ENCODE measurements at regions not wholly inside any gene's neighbourhood (a gene's known extent, or its start where the extent isn't known, plus 50 kb on each side); places are given as distances from the start of the nearest gene placed in this dataset.

- no peak overlapping the region for H3K4me3 ChIP-seq
- H3K9ac ChIP-seq (ENCODE audit: control insufficient read depth, insufficient read depth, low read length): no peak overlapping the region
- no peaks in the 10 kb centered on the region for H3K79me2 ChIP-seq (ENCODE audit: control insufficient read depth, insufficient read depth, low read length)
- H3K27ac ChIP-seq (ENCODE audit: control insufficient read depth, insufficient read depth): no peak overlapping the region
- H2AFZ ChIP-seq (ENCODE audit: control insufficient read depth, low read depth, low read length): no peak overlapping the region
- H3K4me1 ChIP-seq (ENCODE audit: control insufficient read depth, insufficient read depth, low read length): no peaks in the 10 kb centered on the region
- FAIRE-seq (no peak), ATAC-seq (no peak), DNase-seq (ENCODE audit: low read depth, low spot score) (no peak)
- H3K27me3 ChIP-seq (replicated peaks in 1 of 2; ENCODE audit: control insufficient read depth in 2 of 2, insufficient read depth in 2 of 2, low read length in 1 of 2): no peaks in the 10 kb centered on the region
- ChIA-PET POLR2A (interaction anchor here (0.5 to 0.9 kb wide), 2 partner anchors 28 to 166 kb away, joined by 3 read pairs; no protein-coding TSS in a partner anchor), RAD21 (ENCODE audit: unreplicated experiment) (interaction anchor here (0.7 to 1.5 kb wide), 5 partner anchors 9 to 75 kb away, joined by 3 to 5 read pairs (median 4); partner anchors contain the start of gene SLC39A10), SMC1A (ENCODE audit: uncharacterized antibody, unreplicated experiment) (interaction anchor here (0.7 to 3.0 kb wide), 12 partner anchors 9 to 113 kb away, joined by 3 to 17 read pairs (median 4); no protein-coding TSS in a partner anchor), CTCF (interaction anchor here (0.7 to 4.8 kb wide), 4 partner anchors 9 to 76 kb away, joined by 3 to 25 read pairs (median 4); no protein-coding TSS in a partner anchor)
- no peak overlapping the region for H3K4me2 ChIP-seq (ENCODE audit: control insufficient read depth, insufficient read depth)
- intact Hi-C loops (cut with micrococcal nuclease; ENCODE audit: unreplicated experiment) (no loop called here), in situ Hi-C loops (cut with MboI) (no loop called here)
- BruUV-seq (replicated peaks): no TSS peak
- no peaks in the 10 kb centered on the region for H3K36me3 ChIP-seq (ENCODE audit: control insufficient read depth in 2 of 2, insufficient read depth in 2 of 2, low read length in 1 of 2)
- no peaks in the 10 kb centered on the region for H4K20me1 ChIP-seq (ENCODE audit: control insufficient read depth, insufficient read depth)
- WGBS (ENCODE audit: insufficient coverage, insufficient replicate concordance, low lambda C conversion rate, missing lambda C conversion rate): 43% methylated on average over 1 of the region's 1 CpG
- no peaks in the 10 kb centered on the region for H3K9me3 ChIP-seq (replicated peaks; ENCODE audit: control insufficient read depth, insufficient read depth, low read length)
- TF ChIP-seq STAT1 (conservative IDR thresholded peaks at IDR 0.05): no peak
- no peak for TF ChIP-seq USF2 (IDR thresholded peaks at IDR 0.05; ENCODE audit: borderline replicate concordance, low read depth, low read length)
- TF ChIP-seq SPI1 (IDR thresholded peaks at IDR 0.05; ENCODE audit: borderline replicate concordance, insufficient read depth, low read depth, low read length): no peak
- no peak for TF ChIP-seq EZH2 (IDR thresholded peaks at IDR 0.05; ENCODE audit: borderline replicate concordance, control insufficient read depth, low read depth, low read length)
- TF ChIP-seq PBX3 (IDR thresholded peaks at IDR 0.05; ENCODE audit: insufficient replicate concordance, low read depth, low read length): no peak
- no peak for TF ChIP-seq SMAD1 (IDR thresholded peaks at IDR 0.05; ENCODE audit: low read depth, partially characterized antibody)
- TF ChIP-seq RBBP5 (conservative IDR thresholded peaks at IDR 0.05): no peak
- TF ChIP-seq KDM1A (IDR thresholded peaks at IDR 0.05; ENCODE audit: borderline replicate concordance): no peak
- TF ChIP-seq SMC3 (IDR thresholded peaks at IDR 0.05; ENCODE audit: borderline replicate concordance, low read length): no peak
- no peak for TF ChIP-seq POLR2A (IDR thresholded peaks at IDR 0.05; ENCODE audit: low read depth, low read length)
- TF ChIP-seq SMAD5 (IDR thresholded peaks at IDR 0.05; ENCODE audit: low read depth): no peak
- no peak for TF ChIP-seq SREBF2 (IDR thresholded peaks at IDR 0.05; ENCODE audit: low read length)
- no peak for TF ChIP-seq HDGF (IDR thresholded peaks at IDR 0.05)
- no peak for TF ChIP-seq NR2F1 (conservative IDR thresholded peaks at IDR 0.05)
- no peak for TF ChIP-seq MLLT1 (IDR thresholded peaks at IDR 0.05)
- TF ChIP-seq GABPA (IDR thresholded peaks at IDR 0.05; ENCODE audit: low read depth): no peak
- no peak for TF ChIP-seq USF1 (IDR thresholded peaks at IDR 0.05; ENCODE audit: borderline replicate concordance, extremely low read length, insufficient read depth, low read depth, low read length)
Measured at GRCh38 chr2:195586062-195586714, 70.8 kb upstream of the SLC39A10 start.

All from GM12878 (cell line).